HG03565 (cell line): ENCODE measurements at regions not wholly inside any gene's neighbourhood (a gene's known extent, or its start where the extent isn't known, plus 50 kb on each side); places are given as distances from the start of the nearest gene placed in this dataset.
"Not testable (repeated sequence)": the region's sequence is repeated elsewhere in the genome, so short reads cannot be mapped to it uniquely, and the experiment has no call there.

Source experiments
- ATAC-seq: cut with Tn5 transposase; IDR thresholded peaks from one replicate; pipeline ENCODE4 v1.9.1; 2021; ENCODE audit warnings: mild to moderate bottlenecking, moderate library complexity; ENCODE audit not compliant: unreplicated experiment

GRCh38 chrX:81857192-81857591, 655.3 kb downstream of the SH3BGRL start:
- no peak for ATAC-seq

DNA sequence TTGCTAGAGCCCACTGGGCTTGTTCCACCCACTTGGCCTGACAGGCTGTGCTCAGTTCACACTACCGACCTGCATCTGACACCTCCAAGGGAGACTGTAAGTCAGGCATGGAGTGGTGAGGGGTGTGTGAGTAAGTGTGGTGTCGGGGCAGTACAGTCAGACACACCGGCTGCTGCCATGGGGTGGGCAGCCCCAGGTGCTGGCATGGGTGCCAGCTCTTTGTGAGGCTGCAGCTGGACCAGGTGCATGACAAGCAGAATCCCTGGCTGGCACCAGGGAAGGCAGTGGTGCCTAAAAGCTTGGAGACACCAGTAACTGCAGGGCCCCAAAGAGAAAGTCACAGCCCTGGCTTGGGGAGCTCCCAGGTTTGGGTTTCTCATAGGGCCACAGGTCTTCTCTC, 665.0 kb downstream of the SH3BGRL start:
- ATAC-seq, result no peak

DNA sequence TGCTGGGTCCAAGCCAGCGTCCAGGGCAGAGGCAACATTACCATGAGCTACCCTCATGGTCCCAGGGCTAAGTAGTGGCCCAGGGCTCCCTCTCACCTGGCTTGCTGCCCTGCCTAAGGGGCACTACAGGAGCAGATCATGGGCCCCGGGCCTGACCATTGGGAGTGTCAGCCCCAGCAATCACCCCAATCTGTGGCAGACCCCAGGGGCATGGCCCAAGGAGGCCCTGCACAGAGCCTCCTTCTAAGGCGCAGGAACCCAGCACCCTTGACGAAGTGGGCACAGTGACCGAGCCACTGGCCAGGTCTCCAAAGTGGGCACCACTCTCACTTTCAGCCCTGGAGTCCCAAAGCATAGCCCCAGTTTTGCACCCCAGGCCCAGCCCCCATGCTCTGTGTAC, 667.1 kb downstream of the SH3BGRL start:
- ATAC-seq, result no peak

DNA sequence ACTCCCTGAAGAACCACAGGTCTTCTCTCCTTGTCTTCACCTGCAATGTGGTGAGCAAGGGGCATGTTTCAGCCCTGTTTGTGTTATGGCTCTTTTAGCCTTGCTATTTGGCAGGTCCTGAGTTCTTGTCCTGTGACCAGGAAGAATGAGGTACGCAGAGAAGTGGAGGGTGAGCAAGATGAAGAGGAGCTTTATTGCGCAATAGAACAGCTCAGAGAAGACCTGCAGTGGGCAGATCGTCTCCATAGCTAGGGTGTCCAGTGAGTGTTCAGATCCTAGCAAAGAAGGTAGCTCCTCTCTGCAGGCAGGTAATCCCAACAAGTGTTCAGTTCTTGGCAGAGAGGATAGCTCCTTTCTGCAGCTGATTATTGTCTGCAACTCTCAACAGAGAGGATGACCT, 672.9 kb downstream of the SH3BGRL start:
- ATAC-seq, result no peak

DNA sequence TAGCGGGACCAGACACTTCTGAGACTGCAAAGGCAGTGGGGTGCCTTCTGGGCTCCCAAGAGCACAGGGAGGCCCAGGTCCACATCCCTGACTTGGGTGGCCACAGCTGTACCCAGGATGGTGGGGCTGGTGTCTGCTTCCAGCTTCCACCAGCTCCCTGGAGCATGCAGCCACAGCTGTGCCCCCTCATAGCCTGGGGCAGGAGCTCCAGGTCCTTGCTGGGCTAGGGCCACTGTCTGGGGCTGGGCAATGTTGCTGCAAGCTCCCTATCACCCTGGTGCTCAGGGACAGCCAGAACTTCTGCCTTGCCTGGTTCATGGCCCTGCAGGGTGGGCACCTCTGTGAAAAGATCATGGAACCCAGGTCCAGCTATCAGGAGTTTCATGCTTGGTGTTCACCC, 673.9 kb downstream of the SH3BGRL start:
- no peak for ATAC-seq

- ATAC-seq, result no peak
These were observed 674.5 kb downstream of the SH3BGRL start for GRCh38 chrX:81876437-81876836.

DNA sequence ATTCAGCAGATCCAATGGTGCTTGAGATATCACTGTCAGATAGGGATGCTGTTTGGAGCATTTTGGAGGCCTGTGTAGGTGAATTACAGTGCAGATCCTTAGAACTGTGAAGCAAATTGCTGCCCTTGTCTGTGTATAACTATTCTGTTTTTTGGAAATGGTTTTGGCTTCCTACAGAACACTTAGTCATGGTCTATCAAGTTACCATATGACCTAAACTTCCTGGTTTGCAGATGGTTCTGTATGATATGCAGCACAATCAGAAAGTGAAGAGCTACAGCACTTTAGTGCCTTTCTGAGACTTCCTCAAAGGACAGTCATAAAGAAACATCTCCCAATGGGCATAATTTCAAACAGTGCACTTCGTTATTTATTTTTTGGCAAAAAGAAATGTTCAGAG, 688.6 kb downstream of the SH3BGRL start:
- ATAC-seq, result no peak

DNA sequence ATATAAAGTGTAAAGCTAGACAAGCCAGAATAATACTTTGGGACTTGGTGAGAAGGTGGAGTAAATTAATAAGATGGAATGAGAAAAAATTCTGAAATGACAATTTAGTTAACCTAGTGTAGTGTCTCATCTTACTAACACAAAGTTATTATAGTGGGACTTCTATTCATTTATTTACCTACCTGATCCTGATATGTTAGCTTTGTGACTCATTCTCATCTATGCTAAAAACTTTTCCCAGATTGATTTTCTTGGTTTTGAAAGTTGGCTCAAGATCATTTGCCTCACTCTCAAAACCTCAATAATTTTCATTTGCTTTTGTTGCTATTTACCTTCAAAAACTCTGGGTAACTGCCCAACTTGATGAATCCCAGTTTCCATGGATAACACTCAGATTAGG, 698.6 kb downstream of the SH3BGRL start:
- no peak for ATAC-seq

GRCh38 chrX:81925812-81926211, 723.9 kb downstream of the SH3BGRL start:
- ATAC-seq, result no peak

GRCh38 chrX:81945911-81946310, 744.0 kb downstream of the SH3BGRL start:
- not testable (repeated sequence) for ATAC-seq

DNA sequence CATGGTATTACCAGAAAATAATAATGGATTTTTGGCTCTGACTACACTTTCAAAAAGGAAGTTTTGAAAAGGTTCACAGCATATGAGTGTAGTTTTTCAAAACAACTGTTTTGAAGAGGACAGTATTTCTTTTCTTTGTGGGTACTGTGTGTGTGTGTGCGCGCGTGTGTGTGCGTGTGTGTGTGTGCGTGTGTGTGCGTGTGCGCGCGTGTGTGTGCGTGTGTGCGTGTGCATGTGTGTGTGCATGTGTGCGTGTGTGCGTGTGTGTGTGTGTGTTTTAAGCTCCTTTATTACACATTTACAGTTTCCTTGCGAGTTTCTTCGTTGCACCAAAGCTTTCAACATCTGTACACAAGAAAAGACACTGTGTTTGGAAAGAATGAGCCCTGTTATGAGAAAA, 755.4 kb downstream of the SH3BGRL start:
- no peak for ATAC-seq

DNA sequence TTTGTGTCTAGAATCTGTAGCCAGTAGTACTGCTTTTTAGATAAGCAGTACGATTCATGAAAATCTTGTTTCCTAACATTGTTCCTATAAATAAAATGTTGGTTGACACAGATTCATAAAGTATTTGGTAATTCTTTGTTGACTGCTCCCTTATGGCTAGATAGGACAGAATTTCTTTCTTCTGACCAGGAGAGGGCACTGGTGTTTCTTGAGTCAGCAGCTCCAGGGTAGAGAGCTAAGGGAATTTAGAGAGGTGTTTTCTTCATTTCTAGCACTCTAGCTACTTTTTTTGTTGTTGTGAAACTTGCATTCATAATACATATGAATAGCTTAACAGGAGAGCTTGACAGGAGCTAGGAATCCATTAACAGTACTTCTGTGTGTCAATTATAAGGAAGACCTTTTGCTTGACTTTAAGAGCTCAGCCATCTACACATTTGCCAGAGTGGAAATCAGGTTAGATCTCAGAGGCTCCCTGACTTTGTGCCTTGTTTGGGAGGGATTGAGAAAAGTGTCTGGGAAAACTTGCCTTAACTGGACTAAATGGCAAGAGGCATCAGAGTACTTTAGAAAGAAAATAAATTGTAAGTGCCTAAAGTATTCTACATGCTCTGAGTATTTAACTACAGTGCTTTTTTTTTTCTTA, 756.1 kb downstream of the SH3BGRL start:
- peak; percentile 46 for ATAC-seq

- ATAC-seq, result no peak
These were observed 758.1 kb downstream of the SH3BGRL start for GRCh38 chrX:81959964-81960363.

- not testable (repeated sequence) for ATAC-seq
These were observed 772.5 kb downstream of the SH3BGRL start for GRCh38 chrX:81974413-81974812.

DNA sequence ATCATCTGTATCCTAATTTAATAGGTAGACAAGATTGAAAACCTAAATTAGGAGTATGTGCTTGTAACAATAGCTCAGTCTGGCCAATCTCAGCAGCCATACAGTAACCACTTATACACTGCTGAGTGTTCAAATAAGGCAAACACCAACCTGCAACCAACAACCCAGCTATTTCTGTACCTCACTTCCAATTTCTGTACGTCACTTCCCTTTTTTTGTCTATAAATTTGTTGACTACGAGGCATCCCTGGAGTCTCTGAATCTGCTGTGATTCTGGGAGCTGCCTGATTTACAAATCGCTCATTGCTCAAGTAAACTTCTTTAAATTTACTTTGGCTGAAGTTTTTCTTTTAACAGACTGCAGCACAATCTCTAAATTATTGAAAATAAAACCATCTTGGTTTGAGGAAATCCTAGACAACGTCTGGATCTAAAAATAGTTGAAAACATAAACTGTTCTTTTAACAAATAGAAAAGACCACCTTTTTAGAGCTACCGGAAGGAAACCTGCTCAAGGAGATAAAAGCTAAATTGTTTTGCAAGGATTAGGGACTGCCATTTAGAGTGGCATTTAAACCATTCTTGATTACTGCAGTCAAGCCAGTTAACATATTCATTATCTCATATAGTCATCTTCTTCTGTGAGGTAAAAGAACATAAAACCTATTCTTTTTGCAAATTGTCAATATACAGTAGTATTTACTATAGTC, 778.1 kb downstream of the SH3BGRL start:
- no peak for ATAC-seq

- ATAC-seq, result not testable (repeated sequence)
These were observed 785.3 kb downstream of the SH3BGRL start for GRCh38 chrX:81987217-81987616.

- ATAC-seq, result no peak
These were observed 794.3 kb downstream of the SH3BGRL start for GRCh38 chrX:81996166-81996565.

GRCh38 chrX:82029571-82030218, 827.8 kb downstream of the SH3BGRL start:
- ATAC-seq, result no peak

GRCh38 chrX:82031250-82031649, 829.3 kb downstream of the SH3BGRL start:
- ATAC-seq, result no peak

DNA sequence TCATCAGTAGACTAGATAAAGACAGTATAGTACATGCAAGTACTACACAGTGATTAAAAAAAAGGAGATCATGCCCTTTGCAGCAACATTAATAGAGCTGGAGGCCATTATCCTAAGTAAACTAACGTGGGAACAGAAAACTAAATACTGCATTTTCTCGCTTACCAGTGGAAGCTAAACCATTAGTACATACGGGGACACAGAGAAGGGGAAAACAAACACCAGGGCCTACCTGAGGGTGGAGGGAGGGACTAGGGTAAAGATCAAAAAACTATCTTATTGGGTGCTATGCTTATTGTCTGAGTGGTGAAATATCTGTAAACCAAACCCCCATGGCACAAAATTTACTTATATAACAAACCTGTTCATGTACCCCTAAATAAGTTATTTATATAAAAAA, 836.9 kb downstream of the SH3BGRL start:
- no peak for ATAC-seq

GRCh38 chrX:82041034-82041433, 839.1 kb downstream of the SH3BGRL start:
- ATAC-seq, result no peak

GRCh38 chrX:82058728-82059127, 856.8 kb downstream of the SH3BGRL start:
- ATAC-seq, result no peak
